PC-9 (cell line): ENCODE measurements at regions not wholly inside any gene's neighbourhood (a gene's known extent, or its start where the extent isn't known, plus 50 kb on each side); places are given as distances from the start of the nearest gene placed in this dataset.

Experiments
- EZH2 ChIP-seq: fragments of 200-600 bp; sonication (generic); IDR thresholded peaks from 2 replicates; pipeline ENCODE4 v1.8.0; 2017; ENCODE audit warnings: antibody characterized with exemption, low read depth
- TF ChIP-seq, protein P1 (sequence below): fragments of 200-600 bp; sonication (generic); conservative IDR thresholded peaks from 2 replicates; pipeline ENCODE4 v1.6.1; 2017; ENCODE audit warnings: mixed run types, antibody characterized with exemption, mild to moderate bottlenecking, moderate library complexity

DNA sequence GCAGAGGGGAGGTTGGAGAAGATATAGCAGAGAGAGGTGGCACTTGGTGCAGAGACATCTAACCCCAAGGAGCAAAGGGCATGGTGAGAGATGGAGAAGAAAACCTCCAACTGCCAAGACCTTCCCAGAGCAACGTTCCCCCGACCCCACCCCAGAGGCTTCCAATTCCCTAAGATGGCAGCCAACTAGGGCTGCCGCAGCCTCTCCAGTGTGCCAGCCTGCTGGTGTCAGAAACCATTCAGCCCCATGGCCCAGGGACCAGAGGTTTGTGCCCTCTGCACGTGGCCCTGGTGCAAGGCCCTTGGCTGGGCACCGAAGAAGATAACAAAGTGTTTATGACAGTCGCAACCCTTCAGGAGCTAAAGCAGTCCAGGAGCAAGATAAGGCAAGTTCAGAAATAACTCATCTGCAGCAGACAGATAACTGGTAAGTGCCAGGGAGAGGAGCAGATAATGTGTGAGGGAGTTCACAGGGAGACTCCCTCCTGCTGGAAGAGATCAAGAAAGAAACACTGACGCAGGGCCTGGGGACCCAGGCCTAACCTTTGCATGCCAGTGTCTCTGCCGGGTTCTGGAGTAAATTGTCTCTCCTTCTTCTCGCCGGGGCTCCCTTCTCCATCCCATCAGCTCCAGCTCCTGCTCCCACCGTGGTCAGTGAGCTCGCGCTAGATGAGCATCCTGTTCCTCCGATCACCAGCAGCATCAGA lies 66.1 kb upstream of the ID2 start:
- TF ChIP-seq, protein P1, sequence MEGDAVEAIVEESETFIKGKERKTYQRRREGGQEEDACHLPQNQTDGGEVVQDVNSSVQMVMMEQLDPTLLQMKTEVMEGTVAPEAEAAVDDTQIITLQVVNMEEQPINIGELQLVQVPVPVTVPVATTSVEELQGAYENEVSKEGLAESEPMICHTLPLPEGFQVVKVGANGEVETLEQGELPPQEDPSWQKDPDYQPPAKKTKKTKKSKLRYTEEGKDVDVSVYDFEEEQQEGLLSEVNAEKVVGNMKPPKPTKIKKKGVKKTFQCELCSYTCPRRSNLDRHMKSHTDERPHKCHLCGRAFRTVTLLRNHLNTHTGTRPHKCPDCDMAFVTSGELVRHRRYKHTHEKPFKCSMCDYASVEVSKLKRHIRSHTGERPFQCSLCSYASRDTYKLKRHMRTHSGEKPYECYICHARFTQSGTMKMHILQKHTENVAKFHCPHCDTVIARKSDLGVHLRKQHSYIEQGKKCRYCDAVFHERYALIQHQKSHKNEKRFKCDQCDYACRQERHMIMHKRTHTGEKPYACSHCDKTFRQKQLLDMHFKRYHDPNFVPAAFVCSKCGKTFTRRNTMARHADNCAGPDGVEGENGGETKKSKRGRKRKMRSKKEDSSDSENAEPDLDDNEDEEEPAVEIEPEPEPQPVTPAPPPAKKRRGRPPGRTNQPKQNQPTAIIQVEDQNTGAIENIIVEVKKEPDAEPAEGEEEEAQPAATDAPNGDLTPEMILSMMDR: no peak
- no peak for TF ChIP-seq EZH2
